ENCODE measurements at regions not wholly inside any gene's neighbourhood (a gene's known extent, or its start where the extent isn't known, plus 50 kb on each side); places are given as distances from the start of the nearest gene placed in this dataset.

- TF ChIP-seq EZH2phosphoT487 (IDR thresholded peaks at IDR 0.05; ENCODE audit: borderline replicate concordance) (no peak), CTCF (conservative IDR thresholded peaks at IDR 0.05; ENCODE audit: low read length) (no peak)
Observed at GRCh38 chr9:107633406-107633805, 143.8 kb upstream of the KLF4 start.

Data from Loucy (cell line).